ENCODE measurements at regions not wholly inside any gene's neighbourhood (a gene's known extent, or its start where the extent isn't known, plus 50 kb on each side); places are given as distances from the start of the nearest gene placed in this dataset.
A peak's percentile ranks its signal among the peaks of the same experiment; 100 is the strongest.

DNA sequence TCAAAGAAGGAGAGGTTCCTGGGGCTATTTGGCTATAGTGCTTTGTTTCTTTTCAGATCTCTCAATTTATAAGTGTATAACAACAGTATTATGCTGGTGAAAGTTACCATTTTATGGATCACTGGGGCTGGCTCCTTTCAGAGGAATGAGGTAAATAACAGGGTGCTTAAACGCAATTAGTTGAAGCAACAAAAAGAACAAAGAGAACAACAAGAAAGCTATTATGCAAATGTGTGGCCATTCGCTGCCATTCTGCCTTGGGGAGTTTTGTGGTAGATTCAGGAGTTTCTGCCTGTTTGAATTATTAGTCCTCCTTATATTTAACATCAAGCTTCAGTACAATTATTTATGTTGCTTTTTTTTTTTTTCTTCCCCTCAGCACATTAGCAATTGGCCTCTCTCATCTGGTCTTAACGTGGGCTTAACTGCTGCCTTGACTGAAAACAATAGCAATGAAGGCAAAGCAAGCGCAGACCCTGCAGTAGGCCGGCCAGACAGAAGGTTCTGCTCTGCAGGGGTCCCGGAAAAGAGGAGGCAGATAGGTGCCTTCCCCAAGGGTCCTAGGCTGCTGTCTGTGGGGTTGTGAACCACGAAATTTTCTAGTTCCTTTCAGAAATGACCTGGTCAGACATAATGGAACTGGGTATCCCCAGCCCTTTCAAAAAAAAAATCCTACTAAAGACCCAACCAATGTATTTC lies 339.9 kb upstream of the PODXL start:
- DNase-seq, result peak; percentile 76

DNA sequence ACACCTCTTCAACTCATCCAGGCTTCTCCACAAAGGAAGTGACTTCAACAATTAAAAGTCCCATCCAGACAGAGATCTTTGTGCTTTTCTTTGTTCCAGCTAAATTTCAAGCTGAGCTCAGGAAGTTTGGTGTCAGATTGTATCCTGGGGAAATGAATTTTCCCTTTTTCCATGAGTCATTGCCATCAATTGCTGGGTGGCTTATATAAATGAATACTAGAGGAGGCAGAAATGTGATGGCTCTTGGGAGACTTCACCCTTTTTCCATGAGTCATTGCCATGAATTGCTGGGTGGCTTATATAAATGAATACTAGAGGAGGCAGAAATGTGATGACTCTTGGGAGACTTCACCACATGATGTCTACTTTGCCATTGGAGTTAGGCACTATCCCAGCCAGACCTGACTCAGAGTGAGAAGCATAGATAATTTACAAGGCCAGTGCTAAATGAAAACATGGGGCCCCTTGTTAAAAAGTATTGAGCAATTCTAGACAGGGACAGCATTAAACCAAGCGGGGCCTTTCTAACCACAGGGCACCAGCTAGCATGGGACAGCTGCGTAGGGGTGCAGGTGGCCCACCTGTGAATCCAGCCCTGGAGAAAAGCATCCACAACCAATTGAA lies 339.2 kb upstream of the PODXL start:
- DNase-seq, result no peak

DNA sequence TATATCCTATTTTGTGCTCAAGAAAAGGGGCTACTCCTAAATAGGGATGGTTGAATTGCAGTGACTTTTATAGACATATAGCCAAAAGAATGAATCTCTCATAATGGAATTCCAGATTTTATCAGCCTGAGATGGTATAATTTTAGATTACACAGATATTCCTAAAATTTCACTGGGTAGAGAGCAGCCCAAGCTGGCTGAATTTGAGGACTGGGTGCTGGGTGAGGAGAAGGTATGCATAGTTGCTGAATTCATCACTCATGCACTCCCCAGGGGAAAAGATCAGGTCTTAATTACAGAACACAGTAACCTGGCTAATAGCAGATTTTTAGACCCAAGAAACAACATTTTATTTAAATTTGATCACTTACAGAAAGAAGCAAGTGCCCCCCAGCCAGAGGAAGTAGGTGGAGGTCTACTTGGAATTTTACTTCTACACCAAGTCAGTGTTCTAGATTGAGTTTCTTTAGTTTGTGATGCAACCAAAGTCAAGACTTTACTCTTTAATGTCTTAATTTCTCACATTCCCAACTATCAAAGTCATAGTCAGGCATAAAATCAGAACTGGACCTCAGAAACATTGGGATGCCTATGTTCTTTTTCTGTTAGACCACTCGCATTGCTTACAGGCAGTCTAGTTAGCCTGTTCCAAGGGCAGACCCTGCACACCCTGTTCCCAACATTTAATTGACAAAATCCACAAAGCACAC lies 337.4 kb upstream of the PODXL start:
- DNase-seq, result no peak

DNA sequence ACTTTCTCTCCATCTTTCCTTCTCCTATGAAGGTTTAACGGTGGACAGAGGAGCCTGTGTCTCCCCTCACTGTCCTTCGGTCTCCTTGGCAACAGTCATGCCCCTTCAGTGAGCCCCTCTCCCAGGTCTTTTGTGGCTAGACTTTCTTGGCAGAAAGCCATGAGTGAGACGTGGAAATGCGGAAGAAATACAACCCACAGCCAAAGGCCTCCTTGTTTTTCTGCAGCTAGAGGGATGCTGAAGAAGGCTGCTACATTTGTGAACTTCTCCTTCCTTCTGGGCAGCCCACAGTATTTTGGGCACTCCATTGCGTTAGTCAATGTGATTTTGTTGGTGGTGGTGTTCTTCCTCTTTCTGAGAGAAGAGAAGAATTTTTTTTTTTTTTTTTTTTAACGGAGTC lies 333.7 kb upstream of the PODXL start:
- no peak for DNase-seq

DNA sequence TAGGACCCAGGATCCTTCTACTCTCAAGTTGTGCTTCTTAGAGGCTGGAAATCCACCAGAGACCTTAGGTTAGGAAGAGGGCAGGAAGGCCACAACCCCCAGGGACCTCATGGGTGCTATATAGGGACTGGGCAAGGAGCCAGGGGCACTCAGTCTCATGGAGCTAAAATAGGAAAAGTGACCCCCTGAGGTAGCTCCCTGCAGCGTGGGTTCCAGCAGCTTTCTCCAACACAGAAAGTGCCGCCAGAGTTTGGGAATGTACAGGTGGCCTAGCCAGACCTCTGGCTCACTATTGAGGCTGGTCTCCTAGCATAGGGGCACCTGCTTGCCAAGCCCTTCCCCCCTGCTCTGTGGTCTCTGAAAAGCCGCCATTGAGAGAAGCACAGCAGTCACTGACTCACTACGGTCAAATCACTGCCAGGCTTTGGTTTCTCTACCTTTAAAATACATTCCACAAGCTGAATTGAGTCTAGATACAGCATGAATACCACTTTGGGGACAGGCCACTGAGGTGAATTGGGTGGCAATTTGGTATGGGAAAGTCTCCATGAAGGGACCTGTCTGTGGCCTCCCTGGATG lies 333.2 kb upstream of the PODXL start:
- DNase-seq, result no peak

DNA sequence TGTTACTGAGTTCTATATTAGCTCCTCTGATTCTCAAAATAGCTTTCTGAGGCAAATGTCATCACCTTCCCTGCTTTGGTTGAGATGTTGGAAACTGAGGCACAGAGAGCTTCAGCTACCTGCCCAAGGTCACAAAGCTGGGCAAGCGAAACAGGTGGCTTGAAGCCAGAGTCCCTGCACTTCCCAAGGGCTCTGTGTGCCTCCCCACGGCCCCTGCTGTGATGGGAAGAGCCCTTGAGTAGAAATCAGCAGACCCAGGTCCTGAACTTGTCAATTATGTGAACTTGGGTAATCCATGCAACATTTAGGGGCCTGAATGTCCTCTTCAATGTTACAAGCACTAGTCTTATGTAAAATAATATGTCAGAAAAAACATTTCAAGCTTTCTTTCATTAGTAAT lies 327.3 kb upstream of the PODXL start:
- DNase-seq, result no peak

DNA sequence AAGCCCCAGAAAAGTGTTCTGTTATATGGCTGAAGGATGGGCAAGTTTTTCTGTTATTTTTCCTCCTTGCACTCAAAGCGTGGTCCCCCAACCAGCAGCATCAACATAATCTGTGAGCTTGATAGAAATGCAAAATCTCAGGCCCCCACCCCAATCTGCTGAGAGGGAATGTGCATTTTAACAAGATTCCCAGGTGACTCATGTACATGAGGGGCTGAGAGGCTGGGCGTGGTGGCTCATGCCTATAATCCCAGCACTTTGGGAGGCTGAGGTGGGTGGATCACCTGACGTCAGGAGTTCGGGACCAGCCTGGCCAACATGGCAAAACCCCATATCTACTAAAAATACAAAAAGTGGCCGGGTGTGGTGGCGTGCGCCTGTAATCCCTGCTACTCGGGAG lies 326.8 kb upstream of the PODXL start:
- no peak for DNase-seq

DNA sequence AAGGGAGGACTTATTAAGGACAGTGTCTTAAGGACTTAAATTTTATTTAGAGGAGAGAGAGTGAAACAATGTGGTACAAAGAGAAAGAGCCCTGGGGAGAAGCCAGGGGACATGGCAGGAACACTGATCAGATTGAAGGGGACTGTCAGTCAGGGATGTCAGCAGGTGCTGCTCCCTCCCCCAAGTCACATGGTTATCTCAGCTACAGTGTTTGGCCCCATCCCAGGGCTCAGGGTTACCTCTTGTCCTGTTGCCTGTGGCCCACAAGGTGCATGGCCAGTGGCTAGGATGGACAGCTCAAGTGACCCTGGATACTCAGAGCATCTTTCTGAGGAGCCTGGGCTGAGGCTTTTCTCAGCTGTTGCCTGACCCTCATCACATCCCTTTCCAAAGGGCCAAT lies 325.9 kb upstream of the PODXL start:
- no peak for DNase-seq

DNA sequence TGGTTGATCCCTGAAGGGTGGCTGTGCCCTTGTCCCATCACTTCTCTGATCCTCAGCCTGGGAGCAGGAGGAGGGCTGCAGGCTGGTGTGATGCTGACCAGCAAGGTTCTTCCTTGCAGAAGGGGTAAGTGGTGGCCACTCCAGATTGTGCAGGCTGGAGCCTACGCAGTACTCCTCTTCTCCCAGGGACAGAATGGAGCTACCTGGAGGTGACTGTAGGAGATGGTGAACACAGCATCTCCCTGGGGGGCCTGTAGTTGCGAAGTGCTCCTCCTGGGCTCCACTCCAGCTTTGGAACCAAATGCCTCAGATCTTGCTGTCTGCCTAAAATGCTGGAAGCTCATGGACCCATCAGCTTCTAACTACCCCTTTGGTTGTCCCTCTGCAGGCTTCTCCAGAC lies 323.6 kb upstream of the PODXL start:
- DNase-seq, result no peak

DNA sequence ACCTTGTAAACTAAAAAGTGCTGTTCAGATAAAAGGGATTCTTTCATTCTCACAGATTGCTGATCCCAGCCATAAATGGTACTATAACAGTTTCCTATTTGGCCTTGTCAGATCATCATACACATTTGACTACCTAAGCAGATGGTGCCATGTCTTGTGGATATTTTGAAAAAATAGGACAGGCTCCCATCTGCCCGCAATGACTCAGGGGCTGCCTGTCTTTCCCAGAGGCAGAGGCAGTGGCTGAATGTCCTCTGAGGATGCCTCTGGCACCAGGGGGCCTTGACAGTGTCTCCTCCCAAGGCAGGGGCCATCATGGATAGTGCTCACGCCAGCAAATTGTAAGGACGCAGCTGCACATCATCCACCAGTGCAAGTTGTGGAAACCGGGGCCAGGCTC lies 323.0 kb upstream of the PODXL start:
- no peak for DNase-seq

DNA sequence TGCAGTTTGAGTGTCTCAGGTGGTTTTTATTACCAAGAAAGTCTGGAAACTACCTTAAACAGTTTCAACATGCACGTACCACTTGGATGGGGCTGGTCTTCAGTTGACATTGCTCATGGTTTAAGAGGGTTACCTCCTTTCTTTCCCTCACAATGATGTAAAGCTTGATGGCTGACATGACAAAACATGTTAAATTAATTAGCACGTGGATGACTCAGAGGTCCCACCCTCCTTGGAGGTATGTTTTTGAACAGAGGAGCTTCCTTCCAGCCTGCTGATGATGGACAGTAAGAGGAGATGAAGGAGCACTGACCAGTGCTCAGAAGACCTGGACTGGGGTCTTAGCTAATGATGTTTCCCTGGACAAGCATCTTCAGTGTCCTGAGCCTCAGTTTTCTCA lies 322.3 kb upstream of the PODXL start:
- DNase-seq, result no peak

DNA sequence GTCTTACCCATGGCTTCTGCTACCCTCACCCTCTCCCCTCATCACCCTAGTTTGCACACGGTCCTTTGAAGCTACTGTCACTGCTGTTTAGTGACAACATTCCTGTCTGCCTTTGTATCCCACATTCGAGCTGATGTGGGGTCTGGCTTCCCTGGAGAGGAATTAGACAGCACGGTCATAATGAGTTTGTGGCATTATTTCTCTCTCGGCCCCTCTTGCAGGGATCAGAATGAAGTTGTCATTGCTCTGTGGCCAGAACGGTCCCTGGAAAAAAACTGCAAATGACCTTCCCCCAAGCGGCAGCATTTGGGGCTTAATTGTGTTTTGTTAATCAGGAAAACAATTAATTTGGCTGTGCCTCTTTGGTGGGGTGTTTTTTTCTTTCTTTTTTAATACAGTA lies 317.2 kb upstream of the PODXL start:
- no peak for DNase-seq

DNA sequence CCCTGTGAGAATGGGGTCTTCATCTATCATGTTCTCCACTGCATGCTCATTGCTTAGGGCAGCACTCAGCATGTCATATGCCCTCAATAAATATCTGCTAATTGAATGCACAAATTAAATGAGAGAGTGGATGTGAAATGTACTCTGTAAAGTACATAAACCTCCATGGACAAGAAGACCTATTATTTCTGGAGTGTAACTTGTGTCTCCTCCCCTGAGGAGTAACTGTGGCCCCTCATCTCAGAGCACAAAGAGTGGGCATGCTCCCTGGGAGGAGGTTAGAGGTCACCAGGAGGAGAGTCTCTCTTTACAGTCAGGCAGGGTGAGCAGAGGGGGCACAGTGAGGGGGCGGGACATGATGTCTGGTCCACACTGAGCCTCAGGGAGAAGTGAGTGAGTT lies 313.6 kb upstream of the PODXL start:
- DNase-seq, result no peak

DNA sequence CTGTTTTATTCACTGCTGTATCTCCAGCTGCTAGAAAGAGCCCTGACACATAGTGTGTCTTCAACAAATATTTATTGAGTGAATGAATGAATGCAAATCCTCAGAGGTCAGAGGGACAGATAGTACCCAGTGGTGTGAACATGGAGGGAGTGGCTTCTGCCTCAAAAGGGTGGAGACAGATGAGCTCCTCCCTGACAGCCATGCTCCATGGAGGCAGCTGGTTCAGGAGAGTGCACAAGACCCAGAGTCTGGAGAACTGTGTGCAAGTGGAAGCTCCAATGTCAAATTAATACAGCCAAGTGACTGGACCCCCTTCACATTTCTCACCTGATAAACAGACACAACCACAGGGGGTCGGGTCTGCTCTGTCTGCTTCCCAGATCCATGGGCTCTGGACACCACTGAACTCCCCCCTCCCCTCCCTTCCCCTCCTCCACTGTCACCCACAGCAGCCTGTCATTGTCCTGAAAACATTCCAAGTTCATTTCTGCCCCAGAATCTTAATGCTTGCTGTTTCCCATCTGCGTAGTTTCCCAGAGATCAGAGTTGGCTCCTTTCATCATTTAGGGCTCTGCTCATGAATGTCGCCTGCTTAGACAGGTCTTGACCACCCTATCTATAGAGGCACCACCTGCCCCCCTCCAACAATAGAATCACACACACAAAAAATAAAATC lies 312.9 kb upstream of the PODXL start:
- DNase-seq, result no peak

DNA sequence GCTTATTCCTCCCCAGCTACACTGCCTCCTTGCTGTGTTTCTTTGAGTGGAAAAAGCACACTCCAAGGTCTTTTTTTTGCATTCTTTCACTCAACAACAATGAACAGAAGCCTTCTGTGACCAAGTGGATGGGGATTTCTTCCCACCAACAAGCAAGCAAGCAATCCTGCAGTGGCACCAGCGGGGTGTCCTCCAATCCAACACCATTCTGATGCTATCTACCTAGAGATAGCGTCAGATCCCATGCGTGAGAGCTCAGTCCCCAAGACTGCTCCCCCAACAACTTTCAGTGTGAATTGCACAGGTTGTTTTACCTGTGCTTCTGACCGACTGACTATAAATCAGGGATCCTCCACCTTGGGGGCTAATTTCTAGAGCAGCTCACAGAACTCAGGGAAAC lies 311.0 kb upstream of the PODXL start:
- DNase-seq, result no peak

DNA sequence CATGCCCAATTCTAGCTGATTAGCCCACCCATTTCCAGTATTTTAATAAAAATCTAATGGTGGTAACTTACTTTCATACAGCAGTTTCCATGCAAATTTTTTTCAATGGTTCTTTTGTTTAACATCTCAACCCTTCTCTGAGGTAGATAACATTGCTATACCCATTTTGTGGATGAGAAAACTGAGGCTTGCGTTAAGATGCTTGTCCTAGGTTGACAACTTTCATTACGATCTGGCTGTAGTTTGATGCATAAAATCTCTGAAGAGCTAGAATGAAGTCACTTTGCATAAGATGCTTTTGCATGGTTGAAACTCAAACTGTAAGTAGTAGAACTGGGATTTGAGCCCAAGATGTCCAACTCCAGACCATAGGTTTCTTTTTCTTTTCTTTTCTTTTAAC lies 309.5 kb upstream of the PODXL start:
- DNase-seq, result no peak

DNA sequence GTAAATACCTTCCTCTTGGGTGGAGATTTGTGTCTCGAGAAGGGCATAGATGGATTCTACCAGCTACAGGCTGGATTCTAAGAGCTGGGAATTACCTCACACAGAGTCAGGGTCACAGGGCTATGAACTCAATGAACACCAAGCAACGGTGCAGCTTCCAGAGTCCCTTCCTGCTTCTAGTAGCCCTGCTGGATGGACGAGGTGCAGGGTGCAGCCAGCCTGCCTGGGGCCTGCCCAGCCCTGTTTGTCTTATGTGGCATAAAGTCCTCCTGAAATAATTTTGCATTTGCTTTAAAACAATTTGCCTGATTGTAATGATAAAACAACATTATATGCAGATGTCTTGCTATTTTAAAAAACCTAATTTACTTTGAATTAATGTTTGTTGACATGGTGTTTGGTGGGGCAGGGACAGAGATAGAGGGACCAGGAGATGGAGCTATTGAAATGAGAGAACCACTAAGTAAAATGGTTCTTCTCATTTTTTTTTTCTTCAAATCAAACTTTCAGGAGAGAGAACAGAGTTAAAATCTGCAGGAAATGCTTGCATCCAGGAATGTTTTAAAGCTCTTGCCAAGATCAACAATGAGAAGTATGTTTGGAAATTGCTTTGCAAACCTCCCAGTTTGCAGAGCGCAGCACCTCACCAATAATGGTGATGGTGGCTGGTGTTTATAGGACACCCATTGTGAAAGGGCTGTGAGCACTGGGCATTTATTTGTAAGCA lies 305.4 kb upstream of the PODXL start:
- no peak for DNase-seq

DNA sequence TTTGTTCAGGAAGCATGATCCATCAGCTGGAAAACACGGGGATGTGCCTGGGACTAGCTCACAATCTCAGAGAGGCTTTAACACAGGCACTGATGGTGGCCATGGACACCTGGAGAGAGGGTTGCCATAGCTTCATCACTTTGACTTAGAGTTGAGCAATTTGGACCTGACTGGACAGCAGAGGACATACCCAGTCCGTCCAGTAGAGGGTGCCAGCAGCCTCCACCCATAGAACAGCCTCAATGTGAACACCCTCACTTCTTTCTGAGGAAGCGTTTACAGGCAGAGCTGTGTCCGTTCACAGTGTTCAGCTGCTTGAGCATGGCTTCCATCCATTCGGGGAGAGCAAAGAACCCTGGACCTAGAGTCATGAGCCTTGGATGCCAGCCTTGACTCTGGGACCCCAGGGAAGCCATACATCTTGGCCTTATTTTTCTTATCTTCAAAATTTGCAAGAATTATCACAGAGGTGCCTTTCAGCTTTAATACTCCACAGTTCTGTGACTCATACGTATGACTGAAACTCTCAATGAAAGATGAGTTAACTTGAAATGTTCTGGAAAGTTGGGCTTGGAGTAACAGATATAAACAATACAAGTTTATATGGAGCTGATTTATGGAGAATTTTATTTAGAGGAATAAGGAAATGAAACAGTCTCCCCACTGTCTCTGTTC lies 302.9 kb upstream of the PODXL start:
- DNase-seq, result peak; percentile 36

DNA sequence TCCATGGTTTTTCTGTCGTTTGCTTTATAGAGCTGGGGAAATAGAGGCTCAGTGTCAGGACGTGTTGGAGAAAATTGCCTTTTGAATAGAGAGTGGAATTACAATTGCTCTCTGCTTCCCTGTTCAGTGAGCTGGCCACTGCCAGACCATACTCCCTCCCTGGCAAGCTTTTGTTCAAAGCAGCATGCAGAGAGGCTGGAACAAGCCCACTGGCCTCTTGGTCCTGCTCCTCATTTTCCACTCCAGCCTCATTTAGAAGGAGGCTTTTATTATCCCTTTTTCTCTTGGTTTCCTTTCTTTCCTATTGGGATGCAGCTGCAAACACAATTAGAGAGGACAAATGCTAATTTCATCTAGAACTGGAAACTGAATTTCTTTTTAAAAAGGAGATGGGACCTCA lies 302.2 kb upstream of the PODXL start:
- DNase-seq, result no peak

DNA sequence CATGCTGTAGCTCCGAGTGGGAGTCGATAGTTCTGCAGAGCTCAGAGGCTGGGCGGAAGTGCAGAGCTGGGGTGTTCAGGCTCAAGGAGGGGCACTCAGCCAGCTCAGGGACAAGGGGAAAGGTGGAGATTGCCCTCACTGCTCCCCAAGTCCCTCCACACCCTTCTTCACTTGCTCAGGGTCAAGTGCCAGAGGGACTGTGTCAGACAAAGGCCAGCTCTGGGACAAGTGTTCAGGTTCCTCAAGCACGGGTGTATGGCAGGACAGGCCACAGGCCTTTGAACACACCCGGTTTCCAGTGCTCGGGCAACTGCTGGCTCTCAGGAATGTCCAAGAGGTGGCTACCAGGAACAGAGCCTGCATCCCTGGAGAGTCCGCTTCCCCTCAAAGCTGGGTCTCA lies 293.0 kb upstream of the PODXL start:
- DNase-seq, result no peak

DNA sequence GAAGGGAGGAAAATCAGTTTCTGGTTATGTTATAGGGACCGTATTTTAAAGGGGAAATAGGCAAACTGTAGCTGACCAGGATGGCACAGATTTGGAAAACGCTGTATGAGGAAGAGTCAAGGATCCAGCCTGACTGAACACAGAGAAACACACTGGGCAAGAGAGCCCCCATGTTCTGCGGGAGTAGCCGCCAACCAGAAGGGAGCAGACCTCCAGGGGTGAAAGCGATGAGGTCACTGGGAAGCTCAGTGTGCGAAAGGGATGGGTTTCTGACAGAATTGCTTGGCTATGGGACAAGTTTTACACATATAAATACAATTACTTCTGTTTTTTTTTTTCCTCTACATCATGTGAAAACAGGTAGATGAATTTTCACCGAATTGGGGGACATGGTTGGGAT lies 291.6 kb upstream of the PODXL start:
- no peak for DNase-seq

DNA sequence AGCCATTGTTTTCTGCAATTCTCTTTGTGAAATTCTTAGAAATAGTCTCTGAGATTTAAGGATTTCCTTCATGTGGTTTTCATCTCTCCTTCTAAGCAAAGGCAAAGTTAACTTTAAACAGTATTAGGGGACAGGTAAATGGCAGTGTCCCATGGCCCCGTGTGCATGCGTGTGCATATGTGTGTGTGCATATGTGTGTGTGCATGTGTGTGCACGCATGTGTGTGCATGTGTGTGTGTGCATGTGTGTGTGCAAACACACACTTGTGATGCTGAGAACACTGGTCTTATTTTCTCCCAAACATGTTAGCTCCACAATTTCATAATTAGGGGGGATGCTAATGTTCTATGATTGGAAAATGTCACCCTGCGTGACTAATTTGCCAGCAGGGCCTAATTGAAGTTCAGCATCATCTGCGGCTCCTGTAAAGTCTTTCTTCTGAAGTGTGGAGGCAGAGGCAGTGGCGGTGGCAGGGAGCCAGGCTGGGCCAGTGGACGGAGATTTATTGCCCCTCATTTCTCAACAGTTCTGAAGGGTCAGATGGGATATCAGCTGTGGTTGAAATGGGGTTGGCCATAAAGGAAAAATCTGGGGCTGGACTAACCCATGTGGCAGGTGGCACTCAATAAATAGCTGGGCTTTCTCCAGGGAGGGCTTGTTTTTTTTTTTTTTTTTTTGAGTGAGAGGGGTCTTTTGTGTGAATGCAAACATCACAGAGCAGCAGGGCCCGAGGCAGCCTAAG lies 289.3 kb upstream of the PODXL start:
- DNase-seq, result no peak

Data from NCI-H69 (cell line).